ENCODE measurements at regions not wholly inside any gene's neighbourhood (a gene's known extent, or its start where the extent isn't known, plus 50 kb on each side); places are given as distances from the start of the nearest gene placed in this dataset.

DNA sequence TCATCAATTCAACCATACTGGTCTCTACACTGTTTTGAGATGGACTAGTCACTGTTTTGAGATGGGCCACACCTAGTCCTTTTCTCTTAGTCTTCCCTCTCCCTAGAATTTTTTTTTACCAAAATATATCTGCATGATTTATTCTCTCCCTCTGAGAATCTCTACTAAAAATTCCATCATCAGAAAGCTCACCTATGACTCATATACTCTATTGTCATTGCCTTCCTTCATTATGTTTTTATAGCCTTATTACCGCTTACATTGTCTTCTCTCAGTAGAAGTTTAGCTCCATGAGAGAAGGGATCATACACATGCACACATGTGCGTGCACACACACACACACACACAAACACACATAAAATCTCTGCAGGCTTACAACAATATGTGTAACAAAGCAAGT is 303.6 kb downstream of the PCDH10 start:
- TF ChIP-seq POLR2A (IDR thresholded peaks at IDR 0.05), result no peak
- TF ChIP-seq, protein P1, sequence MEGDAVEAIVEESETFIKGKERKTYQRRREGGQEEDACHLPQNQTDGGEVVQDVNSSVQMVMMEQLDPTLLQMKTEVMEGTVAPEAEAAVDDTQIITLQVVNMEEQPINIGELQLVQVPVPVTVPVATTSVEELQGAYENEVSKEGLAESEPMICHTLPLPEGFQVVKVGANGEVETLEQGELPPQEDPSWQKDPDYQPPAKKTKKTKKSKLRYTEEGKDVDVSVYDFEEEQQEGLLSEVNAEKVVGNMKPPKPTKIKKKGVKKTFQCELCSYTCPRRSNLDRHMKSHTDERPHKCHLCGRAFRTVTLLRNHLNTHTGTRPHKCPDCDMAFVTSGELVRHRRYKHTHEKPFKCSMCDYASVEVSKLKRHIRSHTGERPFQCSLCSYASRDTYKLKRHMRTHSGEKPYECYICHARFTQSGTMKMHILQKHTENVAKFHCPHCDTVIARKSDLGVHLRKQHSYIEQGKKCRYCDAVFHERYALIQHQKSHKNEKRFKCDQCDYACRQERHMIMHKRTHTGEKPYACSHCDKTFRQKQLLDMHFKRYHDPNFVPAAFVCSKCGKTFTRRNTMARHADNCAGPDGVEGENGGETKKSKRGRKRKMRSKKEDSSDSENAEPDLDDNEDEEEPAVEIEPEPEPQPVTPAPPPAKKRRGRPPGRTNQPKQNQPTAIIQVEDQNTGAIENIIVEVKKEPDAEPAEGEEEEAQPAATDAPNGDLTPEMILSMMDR (IDR thresholded peaks at IDR 0.05), result no peak

All from adrenal gland (tissue), 5 donors.